C4-2B (cell line): ENCODE measurements at regions not wholly inside any gene's neighbourhood (a gene's known extent, or its start where the extent isn't known, plus 50 kb on each side); places are given as distances from the start of the nearest gene placed in this dataset.

ENCODE experiments used
- ZFX ChIP-seq: fragments of 450-650 bp; IDR thresholded peaks from 2 replicates; pipeline ENCODE4 v1.6.1; 2017
- TF ChIP-seq, protein P1 (sequence below): fragments of 450-650 bp; conservative IDR thresholded peaks from 2 replicates; pipeline ENCODE4 v1.5.1; 2017; ENCODE audit warnings: mild to moderate bottlenecking

GRCh38 chr1:239775466-239775865 lies 316.2 kb upstream of the FMN2 start:
- TF ChIP-seq, protein P1, sequence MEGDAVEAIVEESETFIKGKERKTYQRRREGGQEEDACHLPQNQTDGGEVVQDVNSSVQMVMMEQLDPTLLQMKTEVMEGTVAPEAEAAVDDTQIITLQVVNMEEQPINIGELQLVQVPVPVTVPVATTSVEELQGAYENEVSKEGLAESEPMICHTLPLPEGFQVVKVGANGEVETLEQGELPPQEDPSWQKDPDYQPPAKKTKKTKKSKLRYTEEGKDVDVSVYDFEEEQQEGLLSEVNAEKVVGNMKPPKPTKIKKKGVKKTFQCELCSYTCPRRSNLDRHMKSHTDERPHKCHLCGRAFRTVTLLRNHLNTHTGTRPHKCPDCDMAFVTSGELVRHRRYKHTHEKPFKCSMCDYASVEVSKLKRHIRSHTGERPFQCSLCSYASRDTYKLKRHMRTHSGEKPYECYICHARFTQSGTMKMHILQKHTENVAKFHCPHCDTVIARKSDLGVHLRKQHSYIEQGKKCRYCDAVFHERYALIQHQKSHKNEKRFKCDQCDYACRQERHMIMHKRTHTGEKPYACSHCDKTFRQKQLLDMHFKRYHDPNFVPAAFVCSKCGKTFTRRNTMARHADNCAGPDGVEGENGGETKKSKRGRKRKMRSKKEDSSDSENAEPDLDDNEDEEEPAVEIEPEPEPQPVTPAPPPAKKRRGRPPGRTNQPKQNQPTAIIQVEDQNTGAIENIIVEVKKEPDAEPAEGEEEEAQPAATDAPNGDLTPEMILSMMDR = no peak
- TF ChIP-seq ZFX = no peak
